Upper lobe of right lung (tissue), 1 donor: ENCODE measurements at regions not wholly inside any gene's neighbourhood (a gene's known extent, or its start where the extent isn't known, plus 50 kb on each side); places are given as distances from the start of the nearest gene placed in this dataset.

Experiments used
- ATAC-seq: fragments of 200-7000 bp; cut with Tn5 transposase; one replicate; pipeline ENCODE4 v1.9.1; 2020; ENCODE audit warnings: mild to moderate bottlenecking, moderate library complexity
- DNase-seq: peaks from one replicate; pipeline ENCODE4 v3.0.0-alpha.2; 2020
- H3K27ac ChIP-seq: fragments of 200-600 bp; one replicate; pipeline ENCODE4 v1.8.0; 2022
- H3K27me3 ChIP-seq: fragments of 200-600 bp; one replicate; pipeline ENCODE4 v1.8.0; 2022; ENCODE audit warnings: mild to moderate bottlenecking
- H3K36me3 ChIP-seq: fragments of 200-600 bp; one replicate; pipeline ENCODE4 v1.8.0; 2022
- H3K4me1 ChIP-seq: fragments of 200-600 bp; one replicate; pipeline ENCODE4 v1.8.0; 2022
- H3K4me3 ChIP-seq: fragments of 200-600 bp; one replicate; pipeline ENCODE4 v1.8.0; 2022; ENCODE audit warnings: mild to moderate bottlenecking
- H3K9me3 ChIP-seq: fragments of 200-600 bp; one replicate; pipeline ENCODE4 v1.8.0; 2022
- CTCF ChIP-seq: fragments of 200-600 bp; IDR thresholded peaks from one replicate; pipeline ENCODE4 v1.8.0; 2022; ENCODE audit warnings: antibody characterized with exemption
- intact Hi-C: fragments of 100-400 bp; cut with DNase I; formaldehyde crosslinking; loops from one replicate; pipeline ENCODE4 v1.11.0; 2022
- donor health status: DM: no; HTN: yes; CAD: no; lungs with severe emphysema.

- H3K4me1 ChIP-seq = no peaks in the 10 kb centered on the region
- H3K4me3 ChIP-seq = no peak overlapping the region
- H3K36me3 ChIP-seq = no peaks in the 10 kb centered on the region
- DNase-seq (no peak), ATAC-seq (no peak)
- no peak overlapping the region for H3K27ac ChIP-seq
- no peaks in the 10 kb centered on the region for H3K27me3 ChIP-seq
- TF ChIP-seq CTCF = no peak
- no peaks in the 10 kb centered on the region for H3K9me3 ChIP-seq
- intact Hi-C loops = no loop called here
Observed at GRCh38 chr20:59414936-59415623, 114.7 kb downstream of the EDN3 start.

- no peak for TF ChIP-seq CTCF
- Histone ChIP-seq H3K9me3 (no peaks in the 10 kb centered on the region), H3K4me3 (no peak overlapping the region), H3K27ac (no peak overlapping the region), H3K4me1 (no peaks in the 10 kb centered on the region), H3K36me3 (no peaks in the 10 kb centered on the region), H3K27me3 (no peaks in the 10 kb centered on the region)
- ATAC-seq = no peak
- intact Hi-C loops = no loop called here
- DNase-seq = no peak
Observed at GRCh38 chr20:59416916-59417315, 116.5 kb downstream of the EDN3 start.

GRCh38 chr20:59421089-59421488 is 120.7 kb downstream of the EDN3 start:
- intact Hi-C loops = no loop called here
- no peak overlapping the region for H3K4me3 ChIP-seq
- H3K27me3 ChIP-seq = no peaks in the 10 kb centered on the region
- DNase-seq = no peak
- no peak overlapping the region for H3K27ac ChIP-seq
- H3K4me1 ChIP-seq = no peaks in the 10 kb centered on the region
- no peak for TF ChIP-seq CTCF
- no peaks in the 10 kb centered on the region for H3K9me3 ChIP-seq
- no peak for ATAC-seq
- no peaks in the 10 kb centered on the region for H3K36me3 ChIP-seq

- no peak overlapping the region for H3K27ac ChIP-seq
- no peaks in the 10 kb centered on the region for H3K9me3 ChIP-seq
- DNase-seq (no peak), ATAC-seq (no peak)
- intact Hi-C loops = no loop called here
- H3K4me3 ChIP-seq = no peak overlapping the region
- TF ChIP-seq CTCF = no peak
- H3K36me3 ChIP-seq = no peaks in the 10 kb centered on the region
- no peaks in the 10 kb centered on the region for H3K4me1 ChIP-seq
- no peaks in the 10 kb centered on the region for H3K27me3 ChIP-seq
Observed at GRCh38 chr20:59421920-59422637, 121.7 kb downstream of the EDN3 start.

GRCh38 chr20:59422872-59423544 is 122.6 kb downstream of the EDN3 start:
- no peaks in the 10 kb centered on the region for H3K9me3 ChIP-seq
- no peaks in the 10 kb centered on the region for H3K36me3 ChIP-seq
- no peak overlapping the region for H3K4me3 ChIP-seq
- no peak for ATAC-seq
- intact Hi-C loops = no loop called here
- H3K27ac ChIP-seq = no peak overlapping the region
- H3K4me1 ChIP-seq = no peaks in the 10 kb centered on the region
- no peak for TF ChIP-seq CTCF
- no peak for DNase-seq
- no peaks in the 10 kb centered on the region for H3K27me3 ChIP-seq
